Retina (tissue), 1 donor: ENCODE measurements at regions not wholly inside any gene's neighbourhood (a gene's known extent, or its start where the extent isn't known, plus 50 kb on each side); places are given as distances from the start of the nearest gene placed in this dataset.
"Not testable (repeated sequence)": the region's sequence is repeated elsewhere in the genome, so short reads cannot be mapped to it uniquely, and the experiment has no call there.

ENCODE experiments used
- DNase-seq: peaks from one replicate; pipeline ENCODE4 v3.0.0-alpha.2; 2016

GRCh38 chr4:26048378-26048882 lies 134.4 kb downstream of the SMIM20 start:
- no peak for DNase-seq

DNA sequence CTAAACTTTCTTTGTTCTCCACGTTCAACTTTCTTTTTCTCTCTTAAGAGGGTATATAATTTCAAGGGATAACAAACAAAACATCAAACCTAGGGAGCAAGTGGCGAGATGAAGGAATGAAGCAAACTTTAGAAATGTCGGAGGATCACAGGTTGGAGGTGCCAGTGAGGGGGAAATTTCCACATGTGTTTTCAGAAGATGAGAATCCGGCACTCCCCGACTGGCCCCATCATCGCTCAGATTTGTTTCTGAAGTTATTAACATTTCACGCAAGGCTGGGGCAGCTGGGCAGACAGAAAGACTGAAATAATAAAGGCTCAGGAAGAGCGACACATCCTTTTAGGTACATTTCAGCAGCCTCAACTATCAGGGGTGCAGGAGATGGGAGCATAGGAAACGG lies 134.9 kb downstream of the SMIM20 start:
- no peak for DNase-seq

GRCh38 chr4:26049447-26049846 lies 135.4 kb downstream of the SMIM20 start:
- no peak for DNase-seq

DNA sequence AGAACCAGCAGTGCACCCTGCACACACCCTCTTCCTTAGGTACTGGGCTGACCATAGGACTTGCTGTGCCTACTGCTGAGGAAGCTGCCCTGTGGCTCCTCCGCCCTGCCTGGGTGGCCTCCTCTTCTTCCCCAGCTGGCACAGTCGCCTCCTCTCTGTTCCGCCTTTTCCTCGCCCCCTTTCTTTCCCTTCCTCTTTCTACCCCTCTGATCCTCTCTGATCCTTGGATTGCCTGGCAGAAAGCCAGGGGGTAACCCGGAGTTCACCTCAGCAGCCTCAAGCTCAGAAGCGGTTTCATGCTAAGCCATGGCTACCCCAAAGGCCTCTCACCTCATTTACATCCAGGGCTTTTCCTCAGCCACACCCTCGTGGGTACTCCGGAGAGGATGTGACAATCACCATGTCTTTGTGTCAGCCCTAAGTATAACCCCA lies 136.2 kb downstream of the SMIM20 start:
- no peak for DNase-seq

GRCh38 chr4:26050671-26051070 lies 136.7 kb downstream of the SMIM20 start:
- DNase-seq, result no peak

DNA sequence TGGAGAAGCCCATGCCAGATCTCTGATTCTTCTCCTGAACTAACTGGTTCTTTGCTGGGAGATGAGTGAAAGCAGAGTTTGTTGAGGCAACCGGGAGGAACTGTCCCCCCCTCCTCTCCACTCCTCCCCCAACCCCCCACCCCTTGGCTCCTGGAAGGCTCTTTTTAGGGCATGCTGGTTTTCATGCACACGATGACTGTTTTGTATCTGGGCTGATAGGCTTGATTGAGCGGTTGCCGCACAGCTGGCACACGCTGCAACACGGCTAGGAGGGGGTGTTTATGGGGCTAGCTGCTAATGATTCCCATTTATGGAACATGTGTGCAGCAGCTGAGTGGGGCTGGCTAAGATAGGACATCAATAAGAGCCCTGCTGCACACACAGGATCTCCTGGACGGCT lies 137.2 kb downstream of the SMIM20 start:
- peak; percentile 26 for DNase-seq

DNA sequence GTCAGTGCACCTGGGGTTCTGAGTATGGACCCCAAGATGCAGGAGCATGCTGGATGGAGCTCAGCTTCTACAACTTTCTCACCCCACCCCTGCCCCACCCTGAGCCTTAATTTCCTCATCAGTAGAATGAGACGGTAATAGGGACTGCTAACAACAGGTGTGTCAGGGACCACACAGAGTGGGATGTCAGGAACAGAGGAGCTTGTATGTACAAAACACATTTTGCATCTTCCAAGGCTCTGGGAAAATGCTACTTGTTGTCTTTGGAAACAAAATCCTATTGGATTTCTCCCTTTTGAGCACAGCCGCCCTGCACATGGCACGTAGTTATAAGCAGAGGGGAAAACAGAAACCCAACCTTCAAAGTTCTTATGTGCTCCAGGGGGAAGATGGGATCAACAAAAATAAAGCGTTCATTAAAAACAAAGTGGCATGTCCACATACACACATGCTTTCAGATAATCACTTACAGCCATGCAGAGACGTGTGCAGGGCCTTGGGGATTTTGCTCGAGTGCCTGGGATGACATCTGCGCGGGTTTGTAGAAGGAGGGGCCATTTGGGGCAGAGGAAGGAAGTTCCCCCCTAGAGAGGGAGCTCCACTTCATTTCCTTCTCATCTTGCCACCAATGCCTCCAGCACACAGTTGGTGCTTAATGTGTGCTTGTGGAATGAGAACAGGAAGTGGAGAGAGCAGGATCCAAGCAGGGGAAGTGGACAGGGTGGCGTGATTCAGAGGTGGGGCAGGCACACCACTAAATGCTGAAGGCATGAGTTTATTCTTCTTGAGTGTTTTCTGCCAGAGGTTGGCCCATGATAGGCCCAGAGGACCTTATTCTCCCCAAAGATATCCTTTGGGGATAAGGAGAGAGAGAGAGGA lies 138.9 kb downstream of the SMIM20 start:
- no peak for DNase-seq

DNA sequence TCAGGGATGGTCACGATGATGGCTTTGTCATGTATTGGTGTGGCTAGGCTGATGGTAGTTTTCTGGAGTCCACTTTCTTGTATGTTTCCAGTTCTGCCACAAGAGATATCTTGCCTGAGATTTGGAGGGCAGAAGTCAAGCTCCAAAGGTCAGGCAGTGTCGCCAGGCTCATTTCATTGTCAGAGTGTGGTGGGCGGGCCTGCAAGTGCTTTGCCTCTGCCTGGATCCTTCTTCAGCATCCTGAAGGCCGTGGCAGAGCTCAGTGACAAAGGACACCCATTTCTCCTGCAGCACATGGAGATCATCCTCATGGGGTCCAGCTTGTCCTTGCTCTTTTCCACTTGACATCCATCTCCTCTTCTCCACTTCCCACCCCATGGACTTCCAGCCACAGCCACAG lies 139.7 kb downstream of the SMIM20 start:
- no peak for DNase-seq

- no peak for DNase-seq
Measured at GRCh38 chr4:26055855-26056254, 141.8 kb downstream of the SMIM20 start.

GRCh38 chr4:26056406-26056805 lies 142.4 kb downstream of the SMIM20 start:
- no peak for DNase-seq

DNA sequence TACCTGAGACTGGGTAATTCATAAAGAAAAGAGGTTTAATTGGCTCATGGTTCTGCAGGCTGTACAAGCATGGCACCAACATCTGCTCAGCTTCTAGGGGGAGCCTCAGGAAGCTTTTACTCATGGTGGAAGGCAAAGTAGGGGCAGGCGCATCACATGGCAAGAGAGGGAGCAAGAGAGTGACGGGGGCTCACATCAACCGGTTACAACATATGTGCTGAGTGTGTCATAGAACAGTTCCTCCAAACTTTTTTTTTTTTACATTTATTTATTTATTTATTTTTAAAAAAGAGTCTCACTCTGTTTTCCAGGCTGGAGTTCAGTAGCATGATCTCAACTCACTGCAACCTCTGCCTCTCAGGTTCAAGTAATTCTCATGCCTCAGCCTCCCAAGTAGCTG lies 143.8 kb downstream of the SMIM20 start:
- not testable (repeated sequence) for DNase-seq

DNA sequence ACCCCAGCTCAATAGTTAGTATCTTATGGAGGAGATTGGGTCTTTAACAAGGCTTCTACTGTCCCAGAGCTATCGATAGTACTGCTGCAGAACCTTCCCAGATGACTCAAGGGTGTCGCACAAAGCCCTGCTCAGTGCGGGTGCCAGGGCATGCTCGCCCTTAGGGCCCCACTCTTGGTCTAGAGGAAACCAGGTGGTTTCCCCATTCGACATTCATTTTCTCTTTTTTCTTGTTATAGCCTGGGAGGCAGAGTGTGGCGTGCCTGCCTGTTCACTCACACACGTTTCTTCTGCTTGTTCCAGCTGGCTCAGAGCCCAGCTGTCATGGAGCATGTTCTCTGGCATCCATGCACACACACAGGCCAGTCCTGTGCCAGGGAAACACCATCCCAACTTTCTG lies 144.5 kb downstream of the SMIM20 start:
- DNase-seq, result no peak

GRCh38 chr4:26059391-26060154 lies 145.6 kb downstream of the SMIM20 start:
- DNase-seq, result no peak

DNA sequence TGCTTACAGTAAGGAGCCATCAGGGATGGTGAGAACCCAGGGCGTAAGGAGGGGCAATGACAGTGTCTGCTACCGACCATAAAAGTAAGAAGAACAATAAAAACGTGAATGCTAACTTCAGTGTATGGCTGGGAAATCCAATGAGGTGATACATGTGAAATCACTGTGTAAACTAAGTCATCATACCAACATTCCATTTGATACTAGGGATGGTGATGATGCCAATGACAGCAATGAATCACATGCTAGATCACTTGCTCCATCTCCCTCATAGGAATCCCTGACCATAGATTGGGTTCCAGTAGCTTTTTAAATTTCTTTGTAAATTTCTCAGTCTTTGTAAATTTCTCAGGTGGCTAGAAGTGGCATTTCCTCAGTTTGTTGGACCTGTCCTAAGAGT lies 146.3 kb downstream of the SMIM20 start:
- no peak for DNase-seq

DNA sequence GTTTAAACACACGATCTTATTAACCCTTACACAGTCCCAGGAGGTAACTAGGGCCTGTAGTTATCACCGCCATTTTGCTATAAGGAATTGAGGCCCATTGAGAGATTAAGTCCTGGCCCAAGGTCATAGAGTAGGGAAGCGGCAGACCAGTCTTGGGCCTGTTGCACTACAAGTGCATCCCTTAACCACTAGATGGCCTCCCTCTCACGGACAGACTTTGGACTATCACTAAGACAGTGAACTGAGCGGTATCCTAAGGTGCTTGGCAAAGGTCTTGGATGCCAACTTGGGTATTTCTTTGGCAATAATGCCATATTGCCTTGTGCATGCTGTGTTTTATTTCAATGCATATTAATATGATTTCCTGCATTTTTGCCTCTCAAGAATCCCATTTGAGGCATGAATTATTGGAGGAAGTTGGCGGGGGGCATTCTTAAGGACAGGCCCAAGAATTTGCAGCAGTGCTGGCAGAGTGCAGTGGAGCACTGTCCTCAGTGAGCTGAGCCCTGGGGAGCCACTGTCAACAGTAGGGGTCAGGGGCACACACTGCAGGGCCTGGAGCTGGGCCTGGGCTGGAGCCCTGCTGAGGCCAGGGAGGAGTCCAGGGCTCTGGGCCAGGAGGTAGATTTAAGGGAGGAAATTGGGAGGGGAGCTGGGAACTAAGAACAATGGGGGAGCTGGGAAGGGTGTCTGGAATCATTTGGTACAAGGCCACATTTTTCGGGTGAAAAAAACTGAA lies 147.4 kb downstream of the SMIM20 start:
- DNase-seq, result no peak

- no peak for DNase-seq
Measured at GRCh38 chr4:26062215-26062614, 148.2 kb downstream of the SMIM20 start.

- DNase-seq, result not testable (repeated sequence)
Measured at GRCh38 chr4:26064009-26064408, 150.0 kb downstream of the SMIM20 start.

DNA sequence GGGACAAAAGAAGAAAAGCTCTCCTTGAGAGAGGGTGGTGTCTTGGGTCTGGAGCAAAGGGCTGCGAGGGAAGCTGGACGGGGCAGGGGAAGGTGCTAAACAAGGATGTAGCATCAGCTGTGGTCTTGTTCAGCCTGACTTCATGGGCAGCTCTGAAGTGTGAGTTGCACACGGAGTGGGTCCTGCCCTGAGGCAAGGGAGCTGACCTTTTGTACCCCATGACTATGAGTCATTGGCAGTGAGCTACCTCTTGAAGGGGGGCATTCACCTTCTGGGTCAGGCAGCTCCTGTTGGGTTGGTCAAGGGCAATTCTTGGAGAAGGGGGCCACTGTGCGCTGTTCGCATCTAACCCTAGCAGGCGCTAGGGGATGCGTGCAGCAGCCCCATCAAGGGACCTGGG lies 151.8 kb downstream of the SMIM20 start:
- DNase-seq, result no peak

GRCh38 chr4:26067035-26067434 lies 153.0 kb downstream of the SMIM20 start:
- no peak for DNase-seq

- no peak for DNase-seq
Measured at GRCh38 chr4:26069218-26069617, 155.2 kb downstream of the SMIM20 start.

DNA sequence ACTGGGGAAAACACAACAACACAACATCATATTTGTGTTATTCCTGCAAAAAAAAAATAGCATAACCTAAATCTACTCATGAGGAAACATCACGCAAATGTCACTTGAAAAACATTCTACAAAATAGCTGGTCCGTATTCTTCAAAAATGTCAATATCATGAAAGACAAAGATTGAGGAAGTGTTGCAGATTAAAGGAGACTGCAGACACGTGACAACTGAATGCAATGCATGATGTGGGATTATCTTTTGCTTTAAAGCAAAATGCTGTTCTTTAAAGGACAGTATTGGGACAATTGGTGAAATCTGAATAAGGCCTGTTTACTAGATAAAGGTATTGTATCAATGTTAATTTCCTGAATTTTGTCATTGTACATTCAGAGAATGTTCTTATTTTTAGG lies 157.7 kb downstream of the SMIM20 start:
- no peak for DNase-seq

DNA sequence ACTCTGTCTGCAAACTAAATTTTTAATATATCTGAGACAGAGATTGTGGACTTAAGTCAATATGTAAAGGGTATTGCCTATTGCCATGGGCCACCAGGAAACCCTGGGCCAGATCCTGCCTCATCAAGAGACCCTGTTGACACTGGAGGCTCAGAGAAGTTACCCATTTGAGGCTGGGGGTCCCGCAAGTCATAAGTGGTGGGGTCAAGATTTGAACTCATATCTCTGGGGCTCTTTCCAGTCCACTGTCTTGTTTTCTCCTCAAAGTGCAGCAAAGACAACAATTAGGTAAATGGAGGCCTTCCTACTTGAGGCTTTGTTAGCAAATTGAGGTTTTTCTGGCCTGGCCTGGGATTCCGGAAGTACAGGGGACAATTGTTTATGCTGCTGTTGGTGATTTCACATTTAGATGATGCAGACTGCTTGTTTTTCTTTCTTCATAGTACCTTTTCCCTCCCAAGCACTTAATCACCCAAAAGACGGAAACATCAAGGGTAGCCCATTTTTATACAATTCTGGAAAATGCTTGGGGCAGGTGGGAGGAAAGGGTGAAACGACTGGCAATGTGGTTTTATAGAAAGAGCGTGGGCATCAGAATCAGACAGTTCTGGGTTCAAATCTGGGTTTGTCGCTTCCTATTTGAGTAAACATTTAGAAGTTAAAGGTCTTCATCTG lies 160.0 kb downstream of the SMIM20 start:
- no peak for DNase-seq
